ENCODE measurements at regions not wholly inside any gene's neighbourhood (a gene's known extent, or its start where the extent isn't known, plus 50 kb on each side); places are given as distances from the start of the nearest gene placed in this dataset.
"Not testable (repeated sequence)": the region's sequence is repeated elsewhere in the genome, so short reads cannot be mapped to it uniquely, and the experiment has no call there.

GRCh38 chr13:22846551-22846950 lies 334.2 kb upstream of the SGCG start:
- WGBS, 2 donors, result 13 to 22% methylated on average over 2 of the region's 2 CpGs
- ATAC-seq (no peak), FAIRE-seq (no peak), DNase-seq (no peak)
- Histone ChIP-seq H3K4me3 (no peak overlapping the region), H3K36me3 (no peaks in the 10 kb centered on the region), H3K9me3 (no peaks in the 10 kb centered on the region), H3K27me3 (no peaks in the 10 kb centered on the region), H3K4me1 (no peaks in the 10 kb centered on the region), H3K27ac (no peak overlapping the region)
- intact Hi-C loops (cut with DNase I), result no loop called here
- TF ChIP-seq CTCF (IDR thresholded peaks at IDR 0.05), result no peak

DNA sequence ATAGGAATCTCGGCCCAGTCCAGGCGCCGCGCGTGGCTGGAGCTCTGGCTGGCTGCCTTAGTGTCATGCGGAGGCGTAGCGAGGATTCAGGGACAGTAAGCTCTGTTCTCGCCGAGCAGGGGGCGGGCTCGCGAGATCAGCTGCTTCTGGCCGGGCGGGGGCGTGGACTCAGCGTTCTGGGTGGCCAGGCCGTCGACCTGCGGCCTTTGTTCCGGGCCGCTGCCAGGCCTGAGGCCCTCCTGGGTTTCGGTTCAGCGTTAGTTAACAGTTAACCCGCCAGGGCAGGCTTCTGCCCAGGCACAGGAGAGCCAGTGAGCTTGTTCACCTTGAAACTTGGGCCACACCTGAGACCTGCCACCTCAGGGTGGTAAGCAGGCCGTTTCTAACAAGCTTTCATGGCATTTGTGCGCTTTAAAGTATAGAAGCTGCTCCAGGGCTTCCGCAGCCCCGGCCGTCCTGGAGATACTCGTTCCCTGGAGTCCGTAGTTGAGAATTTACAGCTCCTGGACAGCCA lies 332.2 kb upstream of the SGCG start:
- FAIRE-seq, result no peak
- TF ChIP-seq CTCF (IDR thresholded peaks at IDR 0.05), result no peak
- 71 to 72% methylated on average over 31 to 32 of the region's 32 CpGs for WGBS, 2 donors
- no peaks in the 10 kb centered on the region for H3K27me3 ChIP-seq
- peak in 3 of 4 donors; percentile 35 to 78 (median 72) for ATAC-seq
- intact Hi-C loops (cut with DNase I), result no loop called here
- H3K9me3 ChIP-seq, result no peaks in the 10 kb centered on the region
- peak in 5 of 6 donors; percentile 11 to 52 (median 26) for DNase-seq
- no peak overlapping the region for H3K4me3 ChIP-seq
- no peak overlapping the region for H3K27ac ChIP-seq
- H3K36me3 ChIP-seq, result no peaks in the 10 kb centered on the region
- H3K4me1 ChIP-seq, result no peaks in the 10 kb centered on the region

- TF ChIP-seq CTCF (IDR thresholded peaks at IDR 0.05), result no peak
- intact Hi-C loops (cut with DNase I), result no loop called here
- no peaks in the 10 kb centered on the region for H3K27me3 ChIP-seq
- no peaks in the 10 kb centered on the region for H3K4me1 ChIP-seq
- ATAC-seq (no peak), DNase-seq (no peak), FAIRE-seq (no peak)
- no peaks in the 10 kb centered on the region for H3K36me3 ChIP-seq
- H3K9me3 ChIP-seq, result no peaks in the 10 kb centered on the region
- no peak overlapping the region for H3K4me3 ChIP-seq
- no peak overlapping the region for H3K27ac ChIP-seq
- 65 to 76% methylated on average over 2 of the region's 2 CpGs for WGBS, 2 donors
Measured at GRCh38 chr13:22855926-22856325, 324.9 kb upstream of the SGCG start.

DNA sequence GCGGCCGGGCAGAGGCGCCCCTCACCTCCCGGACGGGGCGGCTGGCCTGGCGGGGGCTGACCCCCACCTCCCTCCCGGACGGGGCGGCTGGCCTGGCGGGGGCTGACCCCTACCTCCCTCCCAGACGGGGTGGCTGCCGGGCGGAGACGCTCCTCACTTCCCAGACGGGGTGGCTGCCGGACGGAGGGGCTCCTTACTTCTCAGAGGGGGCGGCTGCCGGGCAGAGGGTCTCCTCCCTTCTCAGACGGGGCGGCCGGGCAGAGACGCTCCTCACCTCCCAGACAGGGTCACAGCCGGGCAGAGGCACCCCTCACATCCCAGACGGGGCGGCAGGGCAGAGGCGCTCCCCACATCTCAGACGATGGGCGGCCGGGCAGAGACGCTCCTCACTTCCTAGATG lies 321.8 kb upstream of the SGCG start:
- H3K4me1 ChIP-seq; H3K4me3 ChIP-seq; H3K27ac ChIP-seq; ATAC-seq; H3K27me3 ChIP-seq; H3K9me3 ChIP-seq; H3K36me3 ChIP-seq; FAIRE-seq; intact Hi-C loops (cut with DNase I); DNase-seq: not testable (repeated sequence)
- WGBS, 2 donors, result 88 to 93% methylated on average over 13 to 22 of the region's 32 CpGs

GRCh38 chr13:22859411-22859810 lies 321.4 kb upstream of the SGCG start:
- H3K9me3 ChIP-seq; intact Hi-C loops (cut with DNase I); H3K27ac ChIP-seq; FAIRE-seq; ATAC-seq; H3K27me3 ChIP-seq; DNase-seq; H3K4me1 ChIP-seq; H3K4me3 ChIP-seq; H3K36me3 ChIP-seq: not testable (repeated sequence)
- WGBS, 2 donors, result 87 to 93% methylated on average over 20 to 21 of the region's 21 CpGs

- no peaks in the 10 kb centered on the region for H3K4me1 ChIP-seq
- DNase-seq, result no peak
- no peak for TF ChIP-seq CTCF (IDR thresholded peaks at IDR 0.05)
- ATAC-seq, result no peak
- H3K27me3 ChIP-seq, result no peaks in the 10 kb centered on the region
- H3K27ac ChIP-seq, result no peak overlapping the region
- H3K9me3 ChIP-seq, result no peaks in the 10 kb centered on the region
- no peak for FAIRE-seq
- H3K4me3 ChIP-seq, result no peak overlapping the region
- intact Hi-C loops (cut with DNase I), result no loop called here
- no peaks in the 10 kb centered on the region for H3K36me3 ChIP-seq
Measured at GRCh38 chr13:22861958-22862466, 318.8 kb upstream of the SGCG start.
